ENCODE measurements at regions not wholly inside any gene's neighbourhood (a gene's known extent, or its start where the extent isn't known, plus 50 kb on each side); places are given as distances from the start of the nearest gene placed in this dataset.

DNA sequence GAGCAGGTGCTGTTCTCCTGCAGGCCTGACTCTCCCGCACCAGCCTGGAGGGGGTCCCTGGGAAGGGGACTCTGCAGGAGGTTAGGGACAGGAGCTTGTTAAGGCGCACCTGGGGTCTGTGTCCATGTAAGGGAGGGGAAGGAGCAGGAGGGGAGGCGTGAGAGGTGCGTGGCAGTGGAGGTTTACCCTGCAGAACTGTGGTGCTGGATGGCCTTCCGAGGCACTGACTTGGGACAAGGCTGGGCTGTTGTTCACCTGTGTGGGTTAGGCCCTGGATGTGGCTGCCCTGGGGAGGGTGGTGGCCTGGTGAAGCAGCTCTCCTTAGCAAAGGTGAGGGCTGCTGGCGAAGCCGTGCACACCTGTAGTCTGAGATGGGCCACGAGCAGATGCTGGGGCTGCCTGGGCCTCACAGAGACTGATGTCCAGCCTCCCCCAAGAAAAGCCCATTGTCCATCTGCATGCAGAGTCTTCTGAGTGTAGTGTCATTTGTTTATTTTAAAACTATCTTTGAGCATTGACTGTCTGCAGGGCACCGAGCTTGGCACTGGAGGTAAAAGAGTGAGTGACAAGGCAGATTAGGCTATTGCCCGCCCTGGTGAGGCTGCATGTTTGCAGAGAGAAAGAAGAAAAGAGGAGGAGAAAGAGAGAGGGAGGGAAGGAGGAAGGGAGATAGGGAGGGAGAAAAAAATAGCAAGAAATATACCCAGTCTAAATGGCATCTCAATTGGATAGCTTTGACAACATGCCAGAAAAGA, 225.3 kb downstream of the GLRX3 start:
- intact Hi-C loops (cut with DNase I) = no loop called here
- Histone ChIP-seq H3K27me3 (replicated peaks; ENCODE audit: insufficient read depth) (no peaks in the 10 kb centered on the region), H3K4me1 (replicated peaks) (no peaks in the 10 kb centered on the region), H3K9me3 (no peaks in the 10 kb centered on the region), H3K27ac (no peak overlapping the region), H3K36me3 (no peaks in the 10 kb centered on the region), H3K4me3 (no peak overlapping the region)
- 92% methylated on average over 10 of the region's 10 CpGs for WGBS
- TF ChIP-seq, protein P1, sequence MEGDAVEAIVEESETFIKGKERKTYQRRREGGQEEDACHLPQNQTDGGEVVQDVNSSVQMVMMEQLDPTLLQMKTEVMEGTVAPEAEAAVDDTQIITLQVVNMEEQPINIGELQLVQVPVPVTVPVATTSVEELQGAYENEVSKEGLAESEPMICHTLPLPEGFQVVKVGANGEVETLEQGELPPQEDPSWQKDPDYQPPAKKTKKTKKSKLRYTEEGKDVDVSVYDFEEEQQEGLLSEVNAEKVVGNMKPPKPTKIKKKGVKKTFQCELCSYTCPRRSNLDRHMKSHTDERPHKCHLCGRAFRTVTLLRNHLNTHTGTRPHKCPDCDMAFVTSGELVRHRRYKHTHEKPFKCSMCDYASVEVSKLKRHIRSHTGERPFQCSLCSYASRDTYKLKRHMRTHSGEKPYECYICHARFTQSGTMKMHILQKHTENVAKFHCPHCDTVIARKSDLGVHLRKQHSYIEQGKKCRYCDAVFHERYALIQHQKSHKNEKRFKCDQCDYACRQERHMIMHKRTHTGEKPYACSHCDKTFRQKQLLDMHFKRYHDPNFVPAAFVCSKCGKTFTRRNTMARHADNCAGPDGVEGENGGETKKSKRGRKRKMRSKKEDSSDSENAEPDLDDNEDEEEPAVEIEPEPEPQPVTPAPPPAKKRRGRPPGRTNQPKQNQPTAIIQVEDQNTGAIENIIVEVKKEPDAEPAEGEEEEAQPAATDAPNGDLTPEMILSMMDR (IDR thresholded peaks at IDR 0.05) = no peak
- DNase-seq (ENCODE audit: low spot score) = no peak

DNA sequence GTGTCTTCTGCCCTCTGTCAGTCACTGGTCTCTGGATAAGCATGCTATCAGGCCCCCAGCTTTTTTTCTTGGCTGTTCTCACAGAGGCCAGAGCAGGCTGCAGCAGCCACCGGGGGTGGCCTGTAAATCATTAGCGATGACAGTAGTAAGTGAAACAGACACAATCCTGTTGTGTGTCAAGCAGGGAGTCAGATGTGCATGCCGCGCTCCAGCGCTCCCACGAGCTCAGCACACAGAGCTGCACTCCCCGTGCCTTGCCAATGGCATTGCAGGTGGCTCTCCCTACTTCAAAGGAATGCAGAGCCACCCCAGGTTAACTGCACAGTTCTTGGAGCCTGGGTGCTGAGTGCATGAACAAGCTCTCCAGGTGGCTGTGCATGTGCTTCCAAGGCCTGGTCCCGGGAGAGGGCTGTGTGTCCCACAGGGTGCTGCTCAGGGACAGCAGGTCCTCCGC, 226.1 kb downstream of the GLRX3 start:
- DNase-seq (ENCODE audit: low spot score) = no peak
- 37% methylated on average over 7 of the region's 9 CpGs for WGBS
- Histone ChIP-seq H3K36me3 (no peaks in the 10 kb centered on the region), H3K9me3 (no peaks in the 10 kb centered on the region), H3K27me3 (replicated peaks; ENCODE audit: insufficient read depth) (no peaks in the 10 kb centered on the region), H3K4me3 (no peak overlapping the region), H3K27ac (no peak overlapping the region), H3K4me1 (replicated peaks) (no peaks in the 10 kb centered on the region)
- TF ChIP-seq, protein P1 (IDR thresholded peaks at IDR 0.05) = no peak
- TF ChIP-seq POLR2AphosphoS5 (IDR thresholded peaks at IDR 0.05) (no peak), POLR2A (IDR thresholded peaks at IDR 0.05) (no peak)
- intact Hi-C loops (cut with DNase I) = no loop called here

DNA sequence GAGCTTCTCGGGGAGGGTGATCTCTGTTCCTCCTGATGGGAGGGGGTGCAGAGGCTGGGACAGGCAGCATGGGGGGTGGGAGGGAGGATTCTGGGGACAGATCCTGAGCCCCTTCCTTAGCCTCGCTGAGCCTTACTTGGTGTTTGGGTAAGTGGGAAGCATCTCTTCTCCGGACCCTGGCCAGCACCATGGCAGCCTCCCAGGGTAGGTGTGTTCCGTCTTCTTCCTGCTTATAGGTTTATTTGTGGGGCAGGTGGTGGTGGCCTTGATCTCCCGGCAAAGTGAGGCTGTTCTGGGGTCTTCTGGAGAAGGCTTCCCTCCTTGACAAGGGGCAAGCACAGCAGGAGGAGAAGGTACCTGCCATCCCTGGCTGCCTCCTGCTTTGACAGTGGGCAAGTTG, 226.9 kb downstream of the GLRX3 start:
- H3K27ac ChIP-seq = no peak overlapping the region
- no peak overlapping the region for H3K4me3 ChIP-seq
- H3K36me3 ChIP-seq = no peaks in the 10 kb centered on the region
- no peaks in the 10 kb centered on the region for H3K4me1 ChIP-seq (replicated peaks)
- no peaks in the 10 kb centered on the region for H3K9me3 ChIP-seq
- 77% methylated on average over 5 of the region's 5 CpGs for whole genome bisulfite sequencing
- DNase-seq (ENCODE audit: low spot score) = no peak
- no peaks in the 10 kb centered on the region for H3K27me3 ChIP-seq (replicated peaks; ENCODE audit: insufficient read depth)
- TF ChIP-seq, protein P1 (IDR thresholded peaks at IDR 0.05) = no peak
- TF ChIP-seq POLR2A (IDR thresholded peaks at IDR 0.05) = no peak
- TF ChIP-seq POLR2AphosphoS5 (IDR thresholded peaks at IDR 0.05) = no peak
- intact Hi-C loops (cut with DNase I) = no loop called here

DNA sequence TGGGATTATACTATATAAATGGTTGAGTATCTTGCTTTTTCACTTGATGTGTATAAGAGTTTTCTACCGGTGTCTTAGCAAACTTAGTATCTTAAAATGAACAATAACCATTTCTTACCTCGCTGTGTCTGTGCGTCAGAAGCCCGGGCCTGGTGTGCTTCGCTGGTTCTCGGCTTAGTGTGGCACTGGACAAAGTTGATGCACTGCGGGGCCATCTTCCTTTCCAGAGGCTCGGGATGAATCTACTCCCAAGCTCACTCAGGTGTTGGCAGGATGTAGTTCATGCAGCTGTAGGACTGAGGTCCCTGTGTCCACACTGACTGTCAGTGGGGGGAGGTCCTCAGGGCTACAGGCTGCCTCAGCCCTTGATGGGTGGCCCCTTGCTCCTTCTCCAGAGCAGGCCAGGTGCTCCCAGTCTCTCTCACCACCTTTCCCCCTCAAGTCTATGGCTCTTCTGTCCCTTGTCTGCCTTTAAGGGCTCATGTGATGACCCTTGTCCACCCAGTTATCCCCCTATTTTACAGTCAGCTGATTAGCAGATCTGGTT, 227.8 kb downstream of the GLRX3 start:
- TF ChIP-seq, protein P1 (IDR thresholded peaks at IDR 0.05) = no peak
- TF ChIP-seq POLR2A (IDR thresholded peaks at IDR 0.05) (no peak), POLR2AphosphoS5 (IDR thresholded peaks at IDR 0.05) (no peak)

More for the DNA sequence above, 227.8 kb downstream of the GLRX3 start:
- H3K36me3 ChIP-seq = no peaks in the 10 kb centered on the region
- H3K4me3 ChIP-seq = no peak overlapping the region
- no peaks in the 10 kb centered on the region for H3K9me3 ChIP-seq
- H3K27me3 ChIP-seq (replicated peaks; ENCODE audit: insufficient read depth) = no peaks in the 10 kb centered on the region
- 91% methylated on average over 8 of the region's 8 CpGs for WGBS
- no peak for DNase-seq (ENCODE audit: low spot score)
- intact Hi-C loops (cut with DNase I) = no loop called here
- H3K4me1 ChIP-seq (replicated peaks) = no peaks in the 10 kb centered on the region
- H3K27ac ChIP-seq = no peak overlapping the region
